ENCODE measurements at regions not wholly inside any gene's neighbourhood (a gene's known extent, or its start where the extent isn't known, plus 50 kb on each side); places are given as distances from the start of the nearest gene placed in this dataset.

GRCh38 chr10:4266416-4267085, 481.5 kb upstream of the KLF6 start:
- DNase-seq, result no peak
- Histone ChIP-seq H3K36me3 (no peaks in the 10 kb centered on the region), H3K4me3 (no peak overlapping the region), H3K27me3 (ENCODE audit: low read depth) (no peaks in the 10 kb centered on the region), H3K4me1 (peaks cover 42% of the 10 kb centered on the region), H3K27ac (replicated peaks) (peak overlapping the region; percentile 34), H3K9me3 (replicated peaks) (no peaks in the 10 kb centered on the region)
- intact Hi-C loops (cut with micrococcal nuclease), result no loop called here
- TF ChIP-seq CTCF (IDR thresholded peaks at IDR 0.05; ENCODE audit: borderline replicate concordance), result no peak

- no peak for TF ChIP-seq CTCF (IDR thresholded peaks at IDR 0.05; ENCODE audit: borderline replicate concordance)
- no peak overlapping the region for H3K27ac ChIP-seq (replicated peaks)
- intact Hi-C loops (cut with micrococcal nuclease), result no loop called here
Observed at GRCh38 chr10:4265964-4266363, 481.0 kb upstream of the KLF6 start.

GRCh38 chr10:4264209-4264865, 479.3 kb upstream of the KLF6 start:
- H3K4me3 ChIP-seq, result no peak overlapping the region
- peak overlapping the region; percentile 34 for H3K27ac ChIP-seq (replicated peaks)
- intact Hi-C loops (cut with micrococcal nuclease), result no loop called here
- no peaks in the 10 kb centered on the region for H3K36me3 ChIP-seq
- no peak for DNase-seq
- no peaks in the 10 kb centered on the region for H3K27me3 ChIP-seq (ENCODE audit: low read depth)
- no peaks in the 10 kb centered on the region for H3K9me3 ChIP-seq (replicated peaks)
- peaks cover 51% of the 10 kb centered on the region for H3K4me1 ChIP-seq
- no peak for TF ChIP-seq CTCF (IDR thresholded peaks at IDR 0.05; ENCODE audit: borderline replicate concordance)

More at GRCh38 chr10:4265964-4266363, 481.0 kb upstream of the KLF6 start:
- DNase-seq, result no peak
- H3K9me3 ChIP-seq (replicated peaks), result no peaks in the 10 kb centered on the region
- no peaks in the 10 kb centered on the region for H3K36me3 ChIP-seq
- peaks cover 47% of the 10 kb centered on the region for H3K4me1 ChIP-seq
- H3K4me3 ChIP-seq, result no peak overlapping the region
- H3K27me3 ChIP-seq (ENCODE audit: low read depth), result no peaks in the 10 kb centered on the region

GRCh38 chr10:4263601-4263921, 478.6 kb upstream of the KLF6 start:
- no peak for TF ChIP-seq CTCF (IDR thresholded peaks at IDR 0.05; ENCODE audit: borderline replicate concordance)
- no peak for DNase-seq
- intact Hi-C loops (cut with micrococcal nuclease), result no loop called here
- Histone ChIP-seq H3K4me1 (peaks cover 51% of the 10 kb centered on the region), H3K4me3 (no peak overlapping the region), H3K36me3 (no peaks in the 10 kb centered on the region), H3K9me3 (replicated peaks) (no peaks in the 10 kb centered on the region), H3K27ac (replicated peaks) (peak overlapping the region; percentile 34), H3K27me3 (ENCODE audit: low read depth) (no peaks in the 10 kb centered on the region)

- Histone ChIP-seq H3K4me3 (no peak overlapping the region), H3K27me3 (ENCODE audit: low read depth) (no peaks in the 10 kb centered on the region), H3K4me1 (peaks cover 51% of the 10 kb centered on the region), H3K36me3 (no peaks in the 10 kb centered on the region), H3K27ac (replicated peaks) (peak overlapping the region; percentile 34), H3K9me3 (replicated peaks) (no peaks in the 10 kb centered on the region)
- no peak for DNase-seq
- TF ChIP-seq CTCF (IDR thresholded peaks at IDR 0.05; ENCODE audit: borderline replicate concordance), result no peak
- intact Hi-C loops (cut with micrococcal nuclease), result no loop called here
Observed at GRCh38 chr10:4262870-4263600, 478.0 kb upstream of the KLF6 start.

Measured in left ventricle myocardium inferior (tissue), 1 donor.